GM12878 (cell line): ENCODE measurements at regions not wholly inside any gene's neighbourhood (a gene's known extent, or its start where the extent isn't known, plus 50 kb on each side); places are given as distances from the start of the nearest gene placed in this dataset.

Source experiments
- CTCF ChIP-seq, 3 experiments: IDR thresholded peaks in 2 of 3; conservative IDR thresholded peaks in 1 of 3; 2 replicates each; pipeline ENCODE4 v1.5.1; 2011; ENCODE audit warnings: low read depth in 3 of 3, low read length in 3 of 3, mild to moderate bottlenecking in 3 of 3, control low read depth in 2 of 3, moderate library complexity in 2 of 3, inconsistent platforms in 1 of 3, mixed read lengths in 1 of 3; ENCODE audit not compliant: control insufficient read depth in 2 of 3, insufficient read depth in 1 of 3; ENCODE audit errors: extremely low read depth in 1 of 3
- EP300 ChIP-seq, 2 experiments: fragments of 150-350 bp in 1 of 2; IDR thresholded peaks; 2 replicates each; pipeline ENCODE4 v1.6.1; 2011 to 2012; ENCODE audit warnings: low read depth in 2 of 2, low read length in 2 of 2, borderline replicate concordance in 1 of 2, improper control_type of control experiment in 1 of 2, inconsistent platforms in 1 of 2; ENCODE audit not compliant: control insufficient read depth in 1 of 2
- GABPA ChIP-seq: IDR thresholded peaks from 2 replicates; pipeline ENCODE4 v1.6.1; 2014; ENCODE audit warnings: antibody characterized with exemption, low read depth, mild to moderate bottlenecking, inconsistent platforms
- POLR2AphosphoS5 ChIP-seq: IDR thresholded peaks from 2 replicates; pipeline ENCODE4 v1.6.1; 2011; ENCODE audit warnings: mild to moderate bottlenecking, low read length, inconsistent platforms
- SMAD1 ChIP-seq: fragments of 450-650 bp; IDR thresholded peaks from 2 replicates; pipeline ENCODE4 v1.6.1; 2018; ENCODE audit warnings: mild to moderate bottlenecking, low read depth; ENCODE audit not compliant: partially characterized antibody
- SMAD5 ChIP-seq: IDR thresholded peaks from 2 replicates; pipeline ENCODE4 v1.6.1; 2016; ENCODE audit warnings: antibody characterized with exemption, low read depth
- SMC3 ChIP-seq: IDR thresholded peaks from 2 replicates; pipeline ENCODE4 v1.6.1; 2011; ENCODE audit warnings: low read length, improper control_type of control experiment, borderline replicate concordance
- SPI1 ChIP-seq: IDR thresholded peaks from 2 replicates; pipeline ENCODE4 v1.6.1; 2011; ENCODE audit warnings: low read depth, mild to moderate bottlenecking, low read length, moderate library complexity, borderline replicate concordance; ENCODE audit not compliant: insufficient read depth
- SREBF1 ChIP-seq: IDR thresholded peaks from 2 replicates; pipeline ENCODE4 v1.6.1; 2012; ENCODE audit warnings: mild to moderate bottlenecking, low read length
- SRF ChIP-seq, 2 experiments: IDR thresholded peaks; 2 replicates each; pipeline ENCODE4 v1.6.1; 2011; ENCODE audit warnings: low read depth in 2 of 2, low read length in 2 of 2, mild to moderate bottlenecking in 1 of 2, moderate library complexity in 1 of 2
- STAT3 ChIP-seq: IDR thresholded peaks from 2 replicates; pipeline ENCODE4 v1.6.1; 2011; ENCODE audit warnings: low read depth, low read length, improper control_type of control experiment
- TARDBP ChIP-seq: IDR thresholded peaks from 2 replicates; pipeline ENCODE4 v1.6.1; 2016; ENCODE audit warnings: borderline replicate concordance
- TF ChIP-seq, protein P1 (sequence below): IDR thresholded peaks from 2 replicates; pipeline ENCODE4 v1.6.1; 2012; ENCODE audit warnings: low read depth, low read length, improper control_type of control experiment

- TF ChIP-seq TARDBP, result no peak
- TF ChIP-seq SMAD5, result no peak
- TF ChIP-seq SRF (IDR thresholded peaks at IDR 0.05; ENCODE audit: low read depth in 2 of 2, low read length in 2 of 2), result no peak
- TF ChIP-seq POLR2AphosphoS5, result no peak
- TF ChIP-seq SREBF1, result no peak
- no peak for TF ChIP-seq SMAD1
- no peak for TF ChIP-seq EP300 (IDR thresholded peaks at IDR 0.05; ENCODE audit: borderline replicate concordance in 1 of 2, control insufficient read depth in 1 of 2, low read depth in 2 of 2, low read length in 2 of 2)
- TF ChIP-seq GABPA, result no peak
- TF ChIP-seq CTCF (IDR thresholded peaks at IDR 0.05 in 2 of 3, conservative IDR thresholded peaks at IDR 0.05 in 1 of 3; ENCODE audit: control insufficient read depth in 2 of 3, extremely low read depth in 1 of 3, insufficient read depth in 1 of 3, low read depth in 3 of 3, low read length in 3 of 3), result peak; percentile 34 to 62 (median 61)
- TF ChIP-seq, protein P1, sequence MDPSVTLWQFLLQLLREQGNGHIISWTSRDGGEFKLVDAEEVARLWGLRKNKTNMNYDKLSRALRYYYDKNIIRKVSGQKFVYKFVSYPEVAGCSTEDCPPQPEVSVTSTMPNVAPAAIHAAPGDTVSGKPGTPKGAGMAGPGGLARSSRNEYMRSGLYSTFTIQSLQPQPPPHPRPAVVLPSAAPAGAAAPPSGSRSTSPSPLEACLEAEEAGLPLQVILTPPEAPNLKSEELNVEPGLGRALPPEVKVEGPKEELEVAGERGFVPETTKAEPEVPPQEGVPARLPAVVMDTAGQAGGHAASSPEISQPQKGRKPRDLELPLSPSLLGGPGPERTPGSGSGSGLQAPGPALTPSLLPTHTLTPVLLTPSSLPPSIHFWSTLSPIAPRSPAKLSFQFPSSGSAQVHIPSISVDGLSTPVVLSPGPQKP, result no peak
- TF ChIP-seq SPI1, result 0 out of 2 replicates have a peak, but pooled peaks have one; percentile 21
- no peak for TF ChIP-seq STAT3
- TF ChIP-seq SMC3, result no peak
These were observed 405.8 kb downstream of the MED13L start for GRCh38 chr12:115871714-115872113.
